Activated T-cell treated with anti-CD3 and anti-CD28 coated beads for 24 hours (primary cell): ENCODE measurements at regions not wholly inside any gene's neighbourhood (a gene's known extent, or its start where the extent isn't known, plus 50 kb on each side); places are given as distances from the start of the nearest gene placed in this dataset.
"Not testable (repeated sequence)": the region's sequence is repeated elsewhere in the genome, so short reads cannot be mapped to it uniquely, and the experiment has no call there.

ENCODE experiments used
- DNase-seq: peaks from one replicate; pipeline ENCODE4 v3.0.0-alpha.2; 2020; ENCODE audit warnings: low read depth

DNA sequence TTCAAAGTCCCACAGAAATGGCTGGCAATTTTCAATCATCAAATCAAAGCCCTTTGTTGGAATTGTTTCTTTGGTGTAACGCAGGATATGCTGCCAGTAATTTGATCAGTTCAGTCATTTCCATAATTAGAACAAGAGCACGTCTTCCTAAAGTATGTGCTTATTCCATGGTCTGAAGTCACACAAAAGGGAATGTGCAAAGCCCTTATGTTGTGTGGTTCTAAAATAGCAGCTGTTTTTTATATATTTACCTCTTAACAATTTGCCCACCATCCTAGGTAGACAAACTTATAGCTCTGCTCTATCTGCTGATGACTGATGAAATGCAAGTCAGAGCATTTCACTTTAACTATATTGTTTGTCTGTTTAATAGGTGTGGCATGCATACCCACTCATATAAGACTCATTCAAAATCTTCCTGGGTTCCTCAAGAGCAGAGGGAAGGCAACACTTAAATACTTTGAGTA is 176.1 kb upstream of the SLC38A2 start:
- DNase-seq: no peak

DNA sequence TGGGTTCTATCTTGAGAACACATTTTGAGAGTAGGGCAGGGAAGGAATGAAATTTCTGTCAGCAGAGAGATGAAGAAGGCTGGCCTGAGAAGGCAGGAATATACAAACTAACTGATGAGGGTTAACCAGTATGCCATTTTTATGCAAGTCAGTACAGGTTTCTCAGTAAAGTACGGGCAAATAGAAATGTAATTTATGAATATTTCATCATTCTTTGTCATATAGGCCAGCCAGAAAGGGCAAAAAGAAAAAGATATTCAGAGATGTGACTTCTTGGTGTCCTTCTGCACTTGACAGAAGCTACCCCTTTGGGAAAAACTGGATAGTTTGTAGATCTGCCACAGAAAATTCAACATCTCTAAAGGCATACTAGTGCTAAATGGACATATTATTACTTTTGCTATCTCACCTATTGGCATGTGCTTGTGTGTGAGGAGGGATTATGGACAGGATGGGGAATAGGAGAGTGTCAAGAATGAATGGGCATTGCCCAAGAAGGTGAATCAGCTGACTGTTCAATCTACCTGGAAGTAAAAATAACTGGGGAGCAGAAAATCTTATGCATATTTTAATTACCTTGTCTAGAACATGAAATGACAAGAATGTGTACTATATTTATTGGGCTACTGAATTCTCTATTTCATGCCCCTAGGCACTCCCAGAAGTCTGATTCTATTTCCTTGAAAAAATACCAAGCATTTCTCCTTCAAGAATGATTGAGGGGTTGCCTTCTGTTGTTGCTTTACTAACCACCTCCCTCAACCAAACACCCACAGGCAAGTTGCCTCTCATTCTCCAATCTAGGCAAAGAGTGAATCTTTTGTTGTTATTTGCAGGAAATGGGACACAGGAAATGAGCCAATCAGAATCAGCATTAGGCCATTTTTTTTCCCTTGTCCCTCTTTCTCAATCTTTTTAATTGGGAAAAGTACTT is 175.1 kb upstream of the SLC38A2 start:
- no peak for DNase-seq

DNA sequence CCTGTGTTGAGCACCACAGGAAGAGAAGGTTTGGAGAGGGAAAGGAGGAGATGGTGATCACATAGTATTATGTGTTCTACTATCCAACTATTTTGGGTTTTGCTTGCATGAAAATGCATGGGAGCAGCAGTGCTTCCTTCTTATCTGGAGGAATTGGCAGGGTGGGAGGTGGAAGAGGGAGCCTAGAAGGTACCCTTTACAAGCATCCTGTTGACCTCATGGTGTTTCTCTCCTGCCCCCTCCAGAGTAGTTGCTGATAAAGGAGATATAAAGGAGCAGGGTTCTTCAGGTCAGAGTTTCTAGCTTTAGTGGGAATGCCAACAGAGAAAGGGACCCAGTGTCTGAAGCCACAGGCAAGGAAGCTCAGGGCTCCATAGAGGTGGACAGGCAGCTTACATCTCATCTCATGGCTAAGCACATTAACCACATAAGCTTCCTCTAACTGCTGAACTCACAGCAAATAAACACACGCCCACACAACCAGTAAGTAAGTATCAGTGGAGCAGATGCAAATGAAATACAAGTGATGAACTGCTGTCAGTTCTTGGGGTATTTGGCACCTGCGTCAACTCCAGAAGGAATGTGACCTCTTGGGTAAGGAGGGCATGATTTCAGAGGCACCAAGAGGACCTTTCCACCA is 174.2 kb upstream of the SLC38A2 start:
- no peak for DNase-seq

DNA sequence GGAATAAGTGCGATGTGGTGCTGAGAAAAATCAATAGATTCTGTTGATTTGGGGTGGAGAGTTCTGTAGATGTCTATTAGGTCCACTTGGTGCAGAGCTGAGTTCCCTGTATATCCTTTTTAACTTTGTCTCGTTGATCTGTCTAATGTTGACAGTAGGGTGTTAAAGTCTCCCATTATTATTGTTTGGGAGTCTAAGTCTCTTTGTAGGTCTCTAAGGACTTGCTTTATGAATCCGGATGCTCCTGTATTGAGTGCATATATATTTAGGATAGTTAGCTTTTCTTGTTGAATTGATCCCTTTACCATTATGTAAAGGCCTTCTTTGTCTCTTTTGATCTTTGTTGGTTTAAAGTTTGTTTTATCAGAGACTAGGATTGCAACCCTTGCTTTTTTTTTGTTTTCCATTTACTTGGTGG is 170.8 kb upstream of the SLC38A2 start:
- not testable (repeated sequence) for DNase-seq

DNA sequence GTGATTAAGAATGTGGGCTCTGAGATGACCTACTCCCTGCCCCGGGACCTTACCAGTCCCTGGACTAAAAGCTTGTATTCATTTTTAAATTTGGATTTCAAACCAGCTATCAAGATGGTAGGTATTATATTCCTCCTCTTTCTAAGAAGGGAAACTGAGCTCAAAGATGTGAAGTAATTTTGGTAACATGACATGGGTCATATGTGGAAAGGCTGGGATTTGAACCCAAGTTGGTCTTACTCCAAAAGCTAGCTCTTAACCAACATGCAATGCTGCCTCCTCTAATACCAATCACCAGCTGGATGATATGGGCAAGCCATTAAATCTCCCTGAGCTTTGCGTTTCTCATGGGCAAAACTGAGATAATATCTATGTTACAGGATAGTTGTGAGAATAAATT is 166.4 kb upstream of the SLC38A2 start:
- no peak for DNase-seq

DNA sequence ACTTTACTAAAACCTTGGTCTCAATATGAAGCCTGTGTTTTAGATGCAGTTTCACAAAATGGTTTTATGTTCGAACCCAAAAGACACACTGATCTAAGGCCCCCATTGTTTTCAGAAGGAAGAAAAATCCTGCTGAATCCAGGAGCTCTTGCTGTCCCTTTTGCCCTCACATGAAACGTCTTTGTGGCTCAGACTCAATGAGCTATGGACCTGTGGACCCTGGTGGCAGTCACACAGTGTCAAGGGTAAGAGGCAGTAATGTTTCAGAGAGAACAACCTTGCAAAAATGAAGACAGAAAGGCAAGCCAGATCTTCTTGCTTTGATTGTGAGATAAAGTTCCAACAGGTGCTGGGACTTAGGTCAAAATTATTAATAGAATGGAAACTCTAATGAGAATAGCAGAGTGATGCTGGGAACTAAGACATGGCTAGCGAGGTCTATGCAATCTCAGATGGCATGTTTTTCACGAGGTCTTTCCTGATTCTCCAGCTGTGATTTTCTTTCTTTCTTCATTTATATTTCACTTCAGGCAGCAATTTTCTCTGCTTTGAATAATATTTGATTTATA is 164.9 kb upstream of the SLC38A2 start:
- DNase-seq: no peak

DNA sequence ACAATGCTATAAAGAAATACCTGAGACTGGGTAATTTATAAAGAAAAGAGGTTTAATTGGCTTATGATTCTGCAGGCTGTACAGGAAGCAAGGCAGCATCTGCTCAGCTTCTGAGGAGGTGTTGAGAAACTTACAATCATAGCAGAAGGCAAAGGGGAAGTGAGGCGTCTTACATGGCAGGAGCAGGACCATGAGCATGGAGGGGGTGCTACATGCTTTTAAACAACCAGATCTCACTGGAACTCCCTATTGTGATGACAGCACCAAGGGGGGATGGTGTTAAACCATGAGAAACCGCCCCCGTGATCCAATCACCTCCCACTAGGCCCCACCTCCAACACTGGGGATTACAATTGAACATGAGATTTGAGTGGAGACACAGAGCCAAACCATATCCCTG is 163.7 kb upstream of the SLC38A2 start:
- DNase-seq: not testable (repeated sequence)

DNA sequence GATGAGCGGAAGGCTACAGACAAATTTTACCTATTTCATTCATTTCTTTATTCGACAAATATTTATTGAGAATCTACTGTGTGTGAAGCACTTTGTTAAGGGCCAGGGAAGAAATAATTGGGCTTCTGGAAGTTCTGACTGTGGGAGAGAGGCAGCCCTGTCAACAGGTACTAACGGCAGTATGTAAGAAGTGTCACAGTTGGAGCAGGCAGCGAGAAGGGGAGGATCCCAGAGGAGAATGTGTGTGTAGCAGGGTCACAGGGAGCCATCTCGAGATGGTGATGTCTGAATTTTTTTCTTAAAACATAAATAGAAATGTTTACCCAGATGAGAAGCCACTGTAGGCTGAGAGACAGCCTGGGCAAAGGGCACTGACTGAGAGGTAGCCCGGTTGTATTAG is 163.3 kb upstream of the SLC38A2 start:
- no peak for DNase-seq

DNA sequence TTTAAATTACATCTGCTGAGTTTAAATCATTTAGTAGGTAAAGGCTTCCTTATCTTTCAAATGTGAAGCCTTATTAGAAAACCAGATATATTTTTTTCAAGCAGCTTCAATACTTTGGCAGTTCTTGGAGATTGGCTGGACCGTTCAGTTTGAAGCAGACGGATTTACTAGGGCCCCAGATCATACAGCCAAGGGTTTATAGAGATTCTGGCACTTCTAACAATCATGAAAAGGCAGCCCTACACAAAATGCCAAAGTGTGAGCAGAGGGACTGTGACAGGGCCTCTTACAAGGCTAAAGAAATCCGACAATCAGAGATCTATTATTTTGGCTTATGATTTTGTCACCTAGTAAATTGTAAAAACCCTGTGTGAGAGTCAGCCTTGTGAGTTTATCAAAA is 162.8 kb upstream of the SLC38A2 start:
- DNase-seq: no peak

DNA sequence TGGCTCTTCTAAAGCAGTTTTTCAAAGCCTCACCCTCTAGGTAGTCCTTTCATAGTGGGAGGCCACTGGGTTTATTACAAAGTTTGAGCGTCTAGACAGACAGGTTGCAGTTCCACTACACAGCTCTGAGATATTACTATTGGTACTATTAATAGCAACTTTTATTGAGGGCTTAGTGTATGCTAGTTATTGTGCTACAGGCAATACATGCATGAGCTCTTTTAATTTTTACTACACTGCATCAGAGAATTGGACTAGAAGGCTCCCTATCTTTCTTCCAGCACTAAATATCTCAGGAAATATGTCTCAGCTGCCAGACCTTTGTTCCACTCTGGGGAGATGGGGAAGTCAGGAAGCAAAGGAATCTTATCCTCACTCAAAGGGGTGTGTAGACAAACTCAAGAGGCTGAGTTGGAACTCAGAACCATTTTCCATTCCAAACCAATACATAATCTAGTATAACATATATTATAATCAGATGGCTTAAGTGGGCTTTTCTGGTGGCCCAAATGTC is 161.8 kb upstream of the SLC38A2 start:
- no peak for DNase-seq

DNA sequence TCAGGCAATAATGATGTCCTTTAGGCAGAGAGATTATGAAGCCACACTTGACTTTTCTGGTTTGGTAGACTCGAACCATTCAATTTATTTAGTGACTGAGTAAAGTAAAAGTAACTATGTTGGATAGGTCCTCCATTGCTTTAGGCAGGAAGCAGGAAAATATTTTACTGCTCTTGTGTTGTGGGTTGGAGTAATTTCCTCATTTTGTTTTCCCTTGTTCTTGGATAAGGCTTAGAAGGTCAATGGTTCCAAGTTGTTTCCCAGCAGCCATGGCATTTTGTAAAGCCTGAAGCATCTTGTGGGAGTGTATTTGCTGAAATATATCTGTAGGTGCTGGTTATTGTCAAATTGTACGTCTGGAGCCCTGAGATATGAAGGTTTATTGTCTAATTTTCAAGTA is 161.2 kb upstream of the SLC38A2 start:
- DNase-seq: no peak

DNA sequence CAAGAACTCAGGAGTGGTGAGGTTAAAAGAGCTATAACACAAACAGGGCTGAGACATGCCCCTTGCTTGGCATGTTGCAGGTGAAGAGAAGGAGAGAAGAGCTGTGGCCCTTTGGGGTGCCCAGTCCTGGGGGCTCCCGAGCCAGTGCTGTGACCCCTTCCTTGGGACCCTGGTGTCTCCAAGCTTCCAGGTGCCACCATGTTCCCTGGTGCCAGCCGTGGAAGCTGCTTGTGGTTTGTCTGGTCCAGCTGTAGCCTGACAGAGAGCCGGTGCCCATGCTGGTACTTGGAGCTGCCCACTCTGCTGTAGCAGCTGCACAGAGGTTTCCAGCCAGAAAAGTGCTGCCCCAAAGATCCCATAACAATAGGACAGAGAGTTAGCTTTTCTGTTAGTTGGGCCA is 159.2 kb upstream of the SLC38A2 start:
- no peak for DNase-seq

DNA sequence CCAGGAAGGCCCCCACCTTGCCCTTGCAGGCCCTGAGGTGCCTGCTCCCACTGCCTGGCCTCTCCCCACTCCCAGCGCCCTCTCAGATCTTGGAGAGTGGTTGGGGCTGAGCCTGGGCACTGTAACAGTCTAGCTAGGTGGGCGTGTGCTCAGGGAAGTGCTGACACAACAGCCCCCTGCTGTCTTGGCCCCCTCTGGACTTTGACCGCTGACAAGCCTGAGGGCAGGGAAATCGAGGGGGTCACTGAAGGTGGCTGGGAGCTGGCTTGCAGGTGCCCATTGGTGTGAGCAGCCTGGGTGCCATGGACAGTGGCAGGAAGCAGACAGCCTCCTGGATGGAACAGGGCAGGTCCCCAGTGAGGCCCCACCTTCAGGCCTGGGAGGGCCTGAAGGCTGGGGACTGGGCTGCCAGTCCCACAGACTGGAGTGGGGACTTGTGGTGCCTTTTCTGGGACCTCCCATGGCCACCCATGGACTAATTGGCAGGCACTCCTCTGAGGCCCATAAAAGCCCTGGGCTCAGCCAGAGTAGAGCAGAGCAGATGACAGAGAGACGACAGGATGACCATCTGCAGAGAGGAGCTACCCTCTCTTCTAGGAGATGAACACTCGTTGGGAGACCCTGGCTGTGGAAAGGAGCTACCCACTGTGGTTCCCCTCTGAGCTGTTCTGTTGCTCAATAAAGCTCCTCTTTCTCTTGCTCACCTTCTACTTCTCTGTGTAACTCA is 158.6 kb upstream of the SLC38A2 start:
- DNase-seq: no peak

DNA sequence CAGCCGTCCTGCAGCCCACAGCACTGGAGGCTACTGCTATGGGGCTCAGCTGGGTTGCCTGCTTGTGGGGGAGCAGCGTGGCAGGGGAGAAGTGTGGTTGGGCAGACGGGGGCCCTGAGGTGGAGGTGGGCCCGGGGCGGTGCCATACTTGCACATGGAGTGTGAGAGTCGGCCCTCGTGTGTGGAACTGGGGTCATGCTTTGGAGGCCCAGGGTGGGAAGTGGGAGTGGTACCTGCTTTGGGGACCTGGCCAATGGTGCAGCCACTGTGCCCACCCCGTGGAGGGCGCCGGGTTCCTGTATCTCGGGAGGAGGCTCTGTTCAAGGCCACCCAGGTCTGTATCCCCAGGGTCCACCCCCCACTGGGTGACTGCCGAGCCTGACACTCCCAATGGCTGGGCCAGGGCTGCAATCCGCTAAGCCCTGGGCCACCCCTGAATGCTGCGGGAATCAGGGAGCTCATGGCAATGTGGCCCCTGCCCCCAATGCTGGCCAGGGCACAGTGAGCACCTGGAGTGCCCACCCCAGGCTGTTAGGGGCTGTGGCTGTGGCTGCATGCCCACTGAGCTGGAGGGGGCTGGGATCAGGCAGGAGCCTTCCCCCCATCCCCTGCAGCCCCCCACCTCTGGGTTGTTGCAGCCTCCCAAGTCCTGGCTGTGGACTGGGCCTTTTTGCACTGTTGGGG is 157.9 kb upstream of the SLC38A2 start:
- DNase-seq: no peak

DNA sequence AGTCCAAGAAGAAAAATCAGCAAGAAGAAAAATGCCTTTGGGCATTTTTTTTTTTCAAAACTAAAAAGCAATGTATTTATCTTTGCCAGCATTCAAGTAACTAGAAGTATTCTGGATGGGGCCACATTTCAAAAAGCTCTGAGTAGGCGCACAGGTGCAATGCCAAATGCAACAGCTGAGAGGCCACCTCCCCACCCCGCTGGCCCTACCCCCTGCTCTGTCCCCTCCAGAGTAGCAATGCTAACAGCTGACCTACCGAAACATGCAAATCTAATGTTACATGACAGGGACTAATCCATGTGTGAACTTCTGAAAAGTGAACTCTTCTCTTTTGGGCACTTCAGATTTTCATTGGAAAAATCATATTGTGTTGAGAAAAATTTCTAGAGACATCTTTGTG is 153.7 kb upstream of the SLC38A2 start:
- no peak for DNase-seq

DNA sequence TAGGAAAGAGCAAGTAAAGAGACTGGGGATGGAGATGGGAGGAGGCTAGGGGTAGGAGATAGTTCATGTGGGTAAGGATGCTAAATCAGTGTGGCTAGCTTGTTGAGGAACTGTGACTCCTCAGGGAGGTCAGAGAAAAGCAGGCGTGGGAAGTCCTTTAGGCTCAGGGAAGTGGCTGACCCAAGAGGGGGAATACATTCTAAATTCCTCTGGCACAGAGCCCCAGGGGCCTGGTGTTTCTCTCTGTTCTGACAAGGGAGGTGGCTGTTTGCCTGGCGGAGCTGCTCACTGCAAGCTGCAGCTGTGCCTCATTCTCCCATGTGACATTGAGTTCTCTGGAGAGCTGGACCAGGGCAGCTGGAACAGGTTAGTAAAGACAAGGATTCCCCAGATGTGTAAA is 152.2 kb upstream of the SLC38A2 start:
- no peak for DNase-seq

DNA sequence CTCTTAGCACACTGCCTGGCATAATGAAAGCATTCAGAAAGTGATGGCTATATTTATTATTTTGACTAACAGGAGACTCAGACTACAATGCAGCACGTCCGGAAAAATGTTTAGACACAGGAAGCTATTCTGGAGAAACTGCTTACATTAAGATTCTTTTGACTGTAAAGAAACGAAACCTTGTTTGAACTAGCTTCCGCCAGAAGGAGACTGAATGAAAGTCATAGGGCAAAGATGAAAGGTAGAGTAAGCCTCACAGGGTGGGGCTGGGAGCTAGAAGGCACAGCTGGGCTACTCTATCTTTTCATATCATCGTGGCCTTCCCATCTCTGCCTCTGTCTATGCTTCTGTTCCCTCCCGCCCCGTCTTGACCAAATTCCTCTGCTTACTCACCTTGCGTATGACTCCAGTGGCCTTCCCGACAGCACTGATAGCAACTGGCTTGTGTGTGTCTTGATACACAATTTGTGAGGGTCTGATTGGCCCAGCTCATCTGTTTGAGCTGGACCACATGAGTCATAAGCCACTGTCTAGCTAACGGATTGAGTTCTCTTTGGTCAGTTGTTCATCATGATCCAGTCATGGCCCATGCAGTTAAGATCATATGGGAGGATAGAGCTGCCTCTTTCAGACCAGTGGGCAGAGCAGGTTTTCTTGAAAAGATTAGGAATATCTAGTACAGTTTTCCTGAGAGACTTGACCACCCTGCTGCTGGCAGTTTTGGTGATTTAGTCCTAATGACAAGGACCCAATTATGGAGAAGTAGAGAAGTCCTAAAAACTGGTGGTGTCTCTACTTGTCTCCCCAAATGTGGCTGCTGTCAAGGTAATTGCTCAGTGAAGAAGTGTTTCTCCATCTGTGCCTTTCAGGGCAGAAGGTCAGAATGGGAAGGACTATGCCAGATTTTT is 151.5 kb upstream of the SLC38A2 start:
- DNase-seq: peak; percentile 11

DNA sequence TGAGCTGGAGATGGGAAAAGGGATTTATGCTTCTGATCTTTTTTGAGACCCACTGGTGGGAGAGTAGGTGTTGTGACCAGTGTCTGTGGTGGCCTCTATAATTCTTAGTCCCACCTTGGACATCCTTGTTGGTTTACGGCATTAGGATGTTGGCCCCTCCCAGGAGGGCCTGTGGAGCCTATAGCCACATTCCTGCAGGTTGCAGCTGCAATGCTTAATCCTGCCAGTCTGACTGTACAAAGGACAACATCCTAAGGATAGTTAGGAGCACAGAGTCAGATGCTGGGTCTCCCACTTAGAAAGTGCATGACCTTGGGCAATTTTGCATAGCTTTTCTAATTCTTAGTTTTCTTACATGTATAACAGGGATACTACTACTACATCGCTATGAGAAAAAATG is 150.9 kb upstream of the SLC38A2 start:
- no peak for DNase-seq

DNA sequence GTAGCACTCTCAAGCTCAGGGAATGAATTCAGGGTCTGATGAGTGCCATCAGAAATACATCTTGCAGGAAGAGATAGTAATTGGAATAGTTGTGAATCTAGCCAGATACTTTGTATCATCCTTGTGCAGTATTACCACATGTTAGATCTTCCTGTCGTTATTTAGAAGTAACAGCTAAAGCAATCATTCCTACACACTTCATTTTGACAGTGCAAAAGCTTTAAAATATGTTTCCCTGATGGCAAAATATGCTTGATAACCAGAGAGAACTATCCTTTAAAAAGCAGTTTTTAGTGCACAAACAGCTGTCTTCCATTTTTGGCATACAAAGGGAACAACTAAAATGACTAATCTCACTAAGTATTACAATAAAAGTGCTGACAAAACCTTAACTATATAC is 149.5 kb upstream of the SLC38A2 start:
- DNase-seq: no peak

DNA sequence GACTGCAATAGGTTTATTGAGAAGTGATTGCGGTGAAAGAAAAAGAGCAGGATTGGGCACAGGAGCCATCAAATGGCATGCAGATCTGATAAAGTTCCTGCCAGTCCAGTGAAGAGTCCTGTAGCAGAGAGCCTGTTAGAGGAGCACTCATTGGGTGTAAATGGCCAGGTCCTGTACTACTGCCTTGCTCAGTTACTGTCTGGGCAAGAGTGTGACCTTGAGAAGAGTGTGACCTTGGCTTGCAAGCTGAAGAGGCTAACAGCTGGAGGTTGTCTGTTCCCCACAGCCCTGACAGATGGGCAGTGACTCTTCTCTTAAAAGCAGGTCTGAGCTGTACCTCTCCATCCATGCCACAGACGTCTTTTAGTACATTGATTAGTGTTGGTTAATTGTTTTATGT is 148.6 kb upstream of the SLC38A2 start:
- DNase-seq: no peak

DNA sequence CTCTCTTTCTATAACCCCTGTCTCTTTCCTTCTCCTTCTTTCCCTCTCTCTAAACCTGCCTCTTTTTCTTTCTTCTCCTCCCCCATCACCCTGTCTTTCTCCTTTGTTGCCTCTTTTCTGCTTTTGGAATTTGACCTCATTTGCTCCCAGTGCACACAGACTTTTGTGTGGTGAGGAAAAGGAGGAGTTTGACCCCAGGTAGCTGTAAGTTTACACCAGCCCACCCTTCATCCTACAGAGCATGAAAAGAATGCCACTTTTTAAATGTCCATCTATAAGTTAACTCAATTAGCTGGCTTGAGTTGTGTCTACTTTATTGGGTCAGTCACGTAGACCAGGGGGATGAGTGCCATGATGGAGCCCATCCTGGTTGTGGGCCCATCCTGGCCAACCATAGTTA is 146.8 kb upstream of the SLC38A2 start:
- DNase-seq: no peak
